K562 (cell line): ENCODE measurements at regions not wholly inside any gene's neighbourhood (a gene's known extent, or its start where the extent isn't known, plus 50 kb on each side); places are given as distances from the start of the nearest gene placed in this dataset.
A peak's percentile ranks its signal among the peaks of the same experiment; 100 is the strongest.

ENCODE experiments used
- ATAC-seq: fragments of 200-7000 bp; cut with Tn5 transposase; 3 replicates; pipeline ENCODE4 v1.9.1; 2020; ENCODE audit warnings: moderate library complexity
- BruUV-seq: library from RNA; stranded (reverse); fragments of 400-500 nt; replicated peaks from 2 replicates; lab custom pipeline; 2021; lab: Mats Ljungman, UMichigan
- CTCF ChIA-PET: fragments of 300-600 bp; formaldehyde crosslinking; extraction: SDS; loops from one replicate; lab custom pipeline; 2021; ENCODE audit warnings: low intra/inter-chr PET ratio; lab: Yijun Ruan, JAX
- POLR2A ChIA-PET: fragments of 300-600, 350-650 bp; sonication (Branson Sonifier 250); formaldehyde crosslinking; extraction: SDS; loops from one replicate; lab custom pipeline; 2021; ENCODE audit warnings: antibody characterized with exemption, inconsistent platforms; lab: Yijun Ruan, JAX
- DNase-seq, 4 experiments: peaks; one replicate each; pipeline versions ENCODE4 v3.0.0 to v3.0.0-alpha.2; 2011 to 2018; ENCODE audit warnings: low spot score in 3 of 4, mixed read lengths in 3 of 4; ENCODE audit errors: extremely low read depth in 1 of 4
- FAIRE-seq: peaks from 2 replicates; lab custom pipeline; 2011; peaks lifted over from hg19 to GRCh38; lab: Jason Lieb, UNC
- H2AFZ ChIP-seq: 2 replicates; pipeline ENCODE4 v1.6.0; 2011; ENCODE audit warnings: low read depth, low read length, control low read depth, inconsistent platforms
- H3K27ac ChIP-seq: fragments of 200-600 bp; 3 replicates; pipeline ENCODE4 v1.8.0; 2011; ENCODE audit warnings: low read depth, mild to moderate bottlenecking, control low read depth, inconsistent platforms, low read length, moderate library complexity, mixed read lengths; ENCODE audit errors: extremely low read depth
- H3K27me3 ChIP-seq, 2 experiments: fragments of 300-600 bp in 1 of 2; 2 replicates in 1 of 2; 3 replicates in 1 of 2; pipeline versions ENCODE4 v1.6.0 to v1.8.0; 2011; ENCODE audit warnings: inconsistent platforms in 2 of 2, low read length in 2 of 2, mild to moderate bottlenecking in 1 of 2, mixed read lengths in 1 of 2, moderate library complexity in 1 of 2; ENCODE audit not compliant: control insufficient read depth in 2 of 2, insufficient read depth in 2 of 2
- H3K36me3 ChIP-seq: fragments of 300-600 bp; 3 replicates; pipeline ENCODE4 v1.8.0; 2011; ENCODE audit warnings: mild to moderate bottlenecking, low read length, inconsistent platforms; ENCODE audit not compliant: control insufficient read depth, insufficient read depth
- H3K4me1 ChIP-seq, 2 experiments: fragments of 200-600 bp in 1 of 2; replicated peaks in 1 of 2; 2 replicates in 1 of 2; 3 replicates in 1 of 2; pipeline versions ENCODE4 v1.5.1 to v1.8.0; 2011; ENCODE audit warnings: inconsistent platforms in 2 of 2, low read length in 2 of 2, mild to moderate bottlenecking in 1 of 2, mixed read lengths in 1 of 2, moderate library complexity in 1 of 2; ENCODE audit not compliant: control insufficient read depth in 2 of 2, insufficient read depth in 2 of 2
- H3K4me2 ChIP-seq: 2 replicates; pipeline ENCODE4 v1.6.1; 2011; ENCODE audit warnings: low read length, control low read depth, inconsistent platforms, mixed read lengths; ENCODE audit not compliant: insufficient read depth
- H3K4me3 ChIP-seq: fragments of 200-600 bp; sonication (generic), shearing (Covaris generic); 2 replicates; pipeline ENCODE4 v1.5.1; 2016; ENCODE audit warnings: control low read depth, inconsistent platforms
- H3K79me2 ChIP-seq: fragments of 200-600 bp; 3 replicates; pipeline ENCODE4 v1.8.0; 2011; ENCODE audit warnings: low read length, inconsistent platforms; ENCODE audit not compliant: control insufficient read depth, insufficient read depth
- H3K9ac ChIP-seq, 2 experiments: 2 replicates each; pipeline versions ENCODE4 v1.6.0 to v1.6.1; 2011; ENCODE audit warnings: low read depth in 2 of 2, low read length in 2 of 2, control low read depth in 1 of 2, inconsistent platforms in 1 of 2, mild to moderate bottlenecking in 1 of 2, mixed read lengths in 1 of 2; ENCODE audit not compliant: insufficient read depth in 1 of 2
- H3K9me1 ChIP-seq: one replicate; pipeline ENCODE4 v1.6.0; 2011; ENCODE audit warnings: inconsistent platforms, mild to moderate bottlenecking, low read length, moderate library complexity; ENCODE audit not compliant: control insufficient read depth, insufficient read depth
- H3K9me3 ChIP-seq: replicated peaks from 2 replicates; pipeline ENCODE4 v1.5.1; 2011; ENCODE audit warnings: low read depth, low read length, inconsistent platforms; ENCODE audit not compliant: control insufficient read depth, insufficient read depth
- H4K20me1 ChIP-seq: replicated peaks from 2 replicates; pipeline ENCODE4 v1.6.1; 2011; ENCODE audit warnings: low read length, inconsistent platforms, mixed read lengths; ENCODE audit not compliant: control insufficient read depth, insufficient read depth
- BRCA1 ChIP-seq, 2 experiments: fragments of 450-650 bp in 1 of 2; sonication (generic) in 1 of 2; formaldehyde crosslinking in 1 of 2; IDR thresholded peaks; 2 replicates each; pipeline versions ENCODE4 v1.5.0 to v1.6.1; 2017 to 2020; ENCODE audit warnings: mild to moderate bottlenecking in 1 of 2, missing genetic modification reagents in 1 of 2
- RAD21 ChIP-seq, 2 experiments: fragments of 250-450 bp in 1 of 2; fragments of 450-650 bp in 1 of 2; sonication (Bioruptor Pico) in 1 of 2; formaldehyde crosslinking in 1 of 2; IDR thresholded peaks in 1 of 2; conservative IDR thresholded peaks in 1 of 2; 2 replicates each; pipeline versions ENCODE4 v1.4.0 to v1.8.0; 2020 to 2022; ENCODE audit warnings: mild to moderate bottlenecking in 2 of 2, moderate library complexity in 1 of 2
- THRB ChIP-seq: fragments of 450-650 bp; formaldehyde crosslinking; conservative IDR thresholded peaks from 2 replicates; pipeline ENCODE4 v1.4.0; 2022; ENCODE audit warnings: mild to moderate bottlenecking, missing genetic modification characterization
- TOE1 ChIP-seq, 2 experiments: fragments of 450-650 bp in 1 of 2; sonication (generic) in 1 of 2; formaldehyde crosslinking in 1 of 2; IDR thresholded peaks; 2 replicates each; pipeline versions ENCODE4 v1.7.1 to v1.8.0; 2016 to 2022; ENCODE audit warnings: borderline replicate concordance in 2 of 2, mild to moderate bottlenecking in 2 of 2, antibody characterized with exemption in 1 of 2, inconsistent platforms in 1 of 2, low read depth in 1 of 2, missing genetic modification reagents in 1 of 2, moderate library complexity in 1 of 2
- VEZF1 ChIP-seq: fragments of 200-800 bp; sonication (Bioruptor generic); IDR thresholded peaks from 2 replicates; pipeline ENCODE4 v1.6.1; 2017; ENCODE audit warnings: missing genetic modification characterization, missing compliant biosample characterization
- WGBS: fragments of 100-300 bp; shearing (Covaris generic); methylation state at CpG from one replicate; pipeline ENCODE4 v1.1.6; 2016; ENCODE audit warnings: low coverage, mixed read lengths; ENCODE audit not compliant: insufficient coverage; ENCODE audit errors: missing lambda C conversion rate; 5-methylcytosine and 5-hydroxymethylcytosine counted together
- in situ Hi-C: fragments of 300-500 bp; cut with MboI; formaldehyde crosslinking; loops from 4 replicates; pipeline ENCODE4 v1.15.0; 2018; ENCODE audit warnings: inconsistent platforms, mixed read lengths
- intact Hi-C: fragments of 100-400 bp; cut with micrococcal nuclease; formaldehyde crosslinking; loops from 2 replicates; pipeline ENCODE4 v1.14.2; 2022

- DNase-seq (no peak), FAIRE-seq (no peak), ATAC-seq (no peak)
- Histone ChIP-seq H4K20me1 (no peaks in the 10 kb centered on the region), H3K79me2 (no peaks in the 10 kb centered on the region), H3K36me3 (no peaks in the 10 kb centered on the region), H3K27me3 (no peaks in the 10 kb centered on the region), H3K4me1 (no peaks in the 10 kb centered on the region), H3K4me2 (no peak overlapping the region), H3K9ac (no peak overlapping the region), H2AFZ (no peak overlapping the region), H3K9me1 (no peaks in the 10 kb centered on the region), H3K9me3 (no peaks in the 10 kb centered on the region), H3K4me3 (no peak overlapping the region), H3K27ac (no peak overlapping the region)
- ChIA-PET POLR2A (no interaction called here), CTCF (no interaction called here)
- WGBS: 0% methylated on average over 3 of the region's 3 CpGs
- TF ChIP-seq RAD21 (CRISPR knock-in tag; conservative IDR thresholded peaks at IDR 0.05 in 1 of 2, IDR thresholded peaks at IDR 0.05 in 1 of 2) (peak; percentile 14 to 26; a peak in 1 of 4 replicates), VEZF1 (no peak), TOE1 (IDR thresholded peaks at IDR 0.05; ENCODE audit: borderline replicate concordance) (no peak), TOE1 (CRISPR knock-in tag; IDR thresholded peaks at IDR 0.05; ENCODE audit: borderline replicate concordance, low read depth) (no peak)
- no TSS peak for BruUV-seq
- intact Hi-C loops (no loop called here), in situ Hi-C loops (no loop called here)
Observed at GRCh38 chr13:62014299-62014698, 598.6 kb upstream of the PCDH20 start.

- in situ Hi-C loops: no loop called here
- DNase-seq (no peak), ATAC-seq (no peak), FAIRE-seq (no peak)
- 0% methylated on average over 2 of the region's 2 CpGs for WGBS
- Histone ChIP-seq H3K36me3 (no peaks in the 10 kb centered on the region), H4K20me1 (no peaks in the 10 kb centered on the region), H3K9me1 (no peaks in the 10 kb centered on the region), H3K9me3 (no peaks in the 10 kb centered on the region), H3K4me3 (no peak overlapping the region), H2AFZ (no peak overlapping the region), H3K9ac (no peak overlapping the region), H3K4me2 (no peak overlapping the region), H3K27ac (no peak overlapping the region), H3K27me3 (no peaks in the 10 kb centered on the region), H3K79me2 (no peaks in the 10 kb centered on the region), H3K4me1 (no peaks in the 10 kb centered on the region)
- TF ChIP-seq THRB (CRISPR knock-in tag) (no peak), BRCA1 (IDR thresholded peaks at IDR 0.05) (peak; percentile 93; the same call in 1 of the 2 replicates), BRCA1 (CRISPR knock-in tag; IDR thresholded peaks at IDR 0.05) (no peak)
- intact Hi-C loops: no loop called here
- BruUV-seq: no TSS peak
- CTCF ChIA-PET: no interaction called here
- POLR2A ChIA-PET: no interaction called here
Observed at GRCh38 chr13:62003452-62003851, 587.8 kb upstream of the PCDH20 start.
